H1 (cell line): ENCODE measurements at regions not wholly inside any gene's neighbourhood (a gene's known extent, or its start where the extent isn't known, plus 50 kb on each side); places are given as distances from the start of the nearest gene placed in this dataset.

ENCODE experiments used
- KDM4A ChIP-seq: IDR thresholded peaks from one replicate; pipeline ENCODE4 v1.7.1; 2012; ENCODE audit warnings: low read depth, mild to moderate bottlenecking, moderate library complexity, low read length, inconsistent platforms; ENCODE audit not compliant: severe bottlenecking
- SAP30 ChIP-seq: fragments of 300-600 bp; sonication (generic); IDR thresholded peaks from 2 replicates; pipeline ENCODE4 v1.7.1; 2012; ENCODE audit warnings: low read length, moderate library complexity, mild to moderate bottlenecking, inconsistent platforms; ENCODE audit not compliant: insufficient read depth, insufficient replicate concordance
- ZNF274 ChIP-seq: IDR thresholded peaks from 2 replicates; pipeline ENCODE4 v1.7.0; 2012; ENCODE audit warnings: low read length, borderline replicate concordance; ENCODE audit errors: extremely low read depth

- TF ChIP-seq SAP30 (no peak), ZNF274 (no peak), KDM4A (no peak)
Observed at GRCh38 chr7:32803406-32804141, 88.0 kb downstream of the KBTBD2 start (continued).
